Stimulated activated CD4-positive, alpha-beta T cell treated with anti-CD3 and anti-CD28 coated beads, Interleukin-15, amount 100 ng/mL, for 24 hours (primary cell): ENCODE measurements at regions not wholly inside any gene's neighbourhood (a gene's known extent, or its start where the extent isn't known, plus 50 kb on each side); places are given as distances from the start of the nearest gene placed in this dataset.

ENCODE experiments used
- DNase-seq: peaks from one replicate; pipeline ENCODE4 v3.0.0-alpha.2; 2020

- DNase-seq = no peak
These were observed 492.1 kb upstream of the MYT1L start for GRCh38 chr2:2823061-2823753.

- DNase-seq = no peak
These were observed 491.1 kb upstream of the MYT1L start for GRCh38 chr2:2822143-2822542.

DNA sequence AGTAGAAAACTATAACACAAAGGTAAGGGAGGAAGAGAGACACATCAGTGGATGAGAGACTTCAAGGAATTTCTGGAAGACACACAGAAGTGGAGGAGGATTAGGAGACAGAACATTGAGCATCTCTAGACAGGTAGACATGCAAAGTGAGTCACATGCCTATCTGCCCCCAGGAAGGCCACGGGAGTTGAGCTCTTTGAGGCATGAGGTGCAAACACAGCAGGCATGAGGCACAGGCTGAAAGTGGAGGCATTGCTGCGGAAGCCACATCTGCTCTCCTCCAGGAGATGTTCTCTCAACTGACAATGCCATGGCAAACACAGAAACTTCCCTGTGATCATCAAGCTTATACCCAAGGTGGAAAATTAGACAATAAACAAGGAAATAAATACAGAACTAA lies 481.6 kb upstream of the MYT1L start:
- no peak for DNase-seq

GRCh38 chr2:2812117-2812516 lies 481.0 kb upstream of the MYT1L start:
- no peak for DNase-seq

GRCh38 chr2:2810504-2810903 lies 479.4 kb upstream of the MYT1L start:
- no peak for DNase-seq

DNA sequence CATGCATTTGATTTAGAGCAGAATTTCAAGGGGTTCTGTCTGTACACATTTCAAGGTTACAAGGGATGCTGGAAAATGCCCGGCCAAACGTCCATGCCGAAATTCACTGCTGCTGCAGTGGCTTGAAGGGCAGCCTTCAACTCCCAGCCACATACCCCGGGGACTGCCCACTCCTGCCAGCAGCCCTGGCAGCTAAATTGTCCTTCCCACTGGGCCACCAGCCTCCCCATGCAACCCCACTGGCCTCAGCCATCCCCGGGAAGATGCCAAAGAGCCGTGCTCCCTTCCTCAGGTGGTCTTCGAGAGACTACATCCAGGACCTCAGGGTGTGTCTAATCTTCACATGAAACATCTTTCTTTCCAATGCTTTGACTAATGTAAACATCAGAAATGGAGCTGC lies 478.7 kb upstream of the MYT1L start:
- no peak for DNase-seq

DNA sequence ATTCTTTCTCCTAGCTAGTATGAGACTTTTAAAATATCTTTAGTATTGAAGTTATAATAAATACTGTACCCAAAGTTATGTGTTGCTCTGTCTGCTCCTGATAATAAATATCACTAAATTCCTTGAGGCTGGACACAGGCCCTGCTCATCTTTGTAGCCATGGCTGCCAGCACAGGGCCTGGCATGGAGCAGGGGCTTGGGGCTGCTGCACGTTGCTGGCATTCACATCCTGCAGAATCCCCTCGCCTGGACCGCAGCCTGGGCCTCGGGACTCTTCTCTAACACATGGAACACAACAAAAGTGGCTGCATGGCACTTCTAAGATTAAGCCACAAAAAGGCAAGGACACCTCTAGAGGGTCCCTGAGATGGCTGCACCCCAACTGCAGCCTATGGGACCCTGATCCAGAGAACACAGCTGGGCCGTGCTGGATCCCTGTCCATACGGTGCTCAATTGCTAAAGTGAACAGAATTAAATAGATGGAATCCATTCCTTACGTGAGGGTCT lies 477.5 kb upstream of the MYT1L start:
- DNase-seq = no peak

DNA sequence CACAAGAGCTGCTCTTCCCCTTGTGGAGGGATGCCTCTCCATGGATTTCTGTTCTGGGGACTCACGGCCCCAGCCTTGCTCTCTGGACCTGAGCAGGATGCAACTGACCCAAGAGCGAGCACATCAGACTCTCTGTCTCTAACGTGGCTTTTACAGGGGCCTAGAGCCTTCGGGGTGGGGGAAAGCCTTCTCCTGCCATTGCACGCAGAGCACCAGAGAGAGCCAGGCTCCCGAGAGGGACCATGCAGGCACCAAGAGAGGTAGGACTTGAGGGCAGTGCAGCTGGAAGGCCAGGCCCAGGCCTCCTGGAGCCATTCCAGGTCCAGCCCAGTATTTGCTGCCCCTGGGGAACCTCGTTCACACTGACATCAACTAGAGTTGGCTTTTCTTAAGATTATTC lies 475.6 kb upstream of the MYT1L start:
- no peak for DNase-seq

- no peak for DNase-seq
These were observed 474.2 kb upstream of the MYT1L start for GRCh38 chr2:2805263-2805662.

GRCh38 chr2:2804528-2804927 lies 473.5 kb upstream of the MYT1L start:
- no peak for DNase-seq

DNA sequence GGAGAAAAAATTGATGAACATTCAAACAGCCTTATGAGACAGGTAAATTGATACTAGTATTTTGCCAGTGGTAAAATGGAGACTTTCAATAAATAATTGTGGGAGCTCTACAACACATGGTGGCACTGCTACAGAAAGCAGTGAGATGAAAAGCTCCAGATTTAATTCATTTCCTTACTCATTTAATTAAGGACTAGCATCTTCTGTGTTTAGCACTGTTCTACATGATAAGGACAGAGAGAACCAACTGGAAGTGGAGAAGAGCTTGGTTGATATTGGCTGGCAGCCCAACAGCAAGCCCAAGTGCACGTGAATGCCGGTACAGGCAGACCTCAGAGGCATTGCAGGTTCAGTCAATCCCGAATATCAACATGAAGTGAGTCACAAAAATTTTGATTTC lies 470.4 kb upstream of the MYT1L start:
- no peak for DNase-seq

- no peak for DNase-seq
These were observed 469.6 kb upstream of the MYT1L start for GRCh38 chr2:2800697-2801096.

- no peak for DNase-seq
These were observed 468.9 kb upstream of the MYT1L start for GRCh38 chr2:2800001-2800400.

GRCh38 chr2:2799151-2799697 lies 468.1 kb upstream of the MYT1L start:
- DNase-seq = no peak

GRCh38 chr2:2798337-2798736 lies 467.3 kb upstream of the MYT1L start:
- no peak for DNase-seq

- no peak for DNase-seq
These were observed 466.7 kb upstream of the MYT1L start for GRCh38 chr2:2797797-2798196.

DNA sequence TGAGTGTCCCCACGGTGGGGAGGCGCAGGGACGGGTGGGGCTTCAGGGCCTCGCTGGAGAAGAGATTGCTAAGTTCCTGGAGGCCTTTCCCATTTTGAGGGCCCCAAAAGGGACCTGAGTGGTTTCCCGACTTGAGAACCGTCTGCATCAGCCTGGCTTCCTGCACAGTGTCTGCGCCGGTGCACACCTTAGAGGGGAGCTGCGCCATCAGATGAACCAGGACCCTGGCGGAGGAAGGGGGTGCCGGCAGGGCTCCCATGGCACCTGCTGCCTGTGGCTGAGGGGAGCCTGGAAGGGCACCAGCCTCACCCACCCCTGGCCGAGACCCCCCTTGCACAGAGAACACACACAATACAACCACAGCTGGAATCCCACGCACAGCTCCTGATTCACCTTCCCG lies 465.1 kb upstream of the MYT1L start:
- DNase-seq = no peak

- no peak for DNase-seq
These were observed 464.5 kb upstream of the MYT1L start for GRCh38 chr2:2795438-2796091.

GRCh38 chr2:2793925-2794560 lies 463.0 kb upstream of the MYT1L start:
- no peak for DNase-seq

- DNase-seq = no peak
These were observed 462.4 kb upstream of the MYT1L start for GRCh38 chr2:2793514-2793913.

- DNase-seq = no peak
These were observed 460.5 kb upstream of the MYT1L start for GRCh38 chr2:2791606-2792005.

DNA sequence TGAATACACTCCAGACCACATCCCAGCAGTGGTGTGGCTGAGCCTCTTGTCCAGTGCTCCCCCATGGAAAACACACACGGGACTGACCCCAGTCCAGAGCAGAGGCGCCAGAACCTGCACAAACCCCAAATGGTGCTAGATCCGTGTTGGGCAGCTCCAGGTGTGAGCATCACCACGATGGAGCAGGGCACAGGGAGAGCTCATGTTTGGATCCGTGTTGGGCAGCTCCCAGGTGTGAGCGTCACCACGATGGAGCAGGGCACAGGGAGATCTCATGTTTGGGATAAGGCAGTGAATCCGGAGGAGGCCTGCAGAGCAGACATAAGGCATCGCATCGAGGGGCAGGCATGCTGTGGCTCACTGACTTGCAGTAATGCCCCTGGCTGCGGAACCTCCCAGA lies 460.0 kb upstream of the MYT1L start:
- DNase-seq = no peak

DNA sequence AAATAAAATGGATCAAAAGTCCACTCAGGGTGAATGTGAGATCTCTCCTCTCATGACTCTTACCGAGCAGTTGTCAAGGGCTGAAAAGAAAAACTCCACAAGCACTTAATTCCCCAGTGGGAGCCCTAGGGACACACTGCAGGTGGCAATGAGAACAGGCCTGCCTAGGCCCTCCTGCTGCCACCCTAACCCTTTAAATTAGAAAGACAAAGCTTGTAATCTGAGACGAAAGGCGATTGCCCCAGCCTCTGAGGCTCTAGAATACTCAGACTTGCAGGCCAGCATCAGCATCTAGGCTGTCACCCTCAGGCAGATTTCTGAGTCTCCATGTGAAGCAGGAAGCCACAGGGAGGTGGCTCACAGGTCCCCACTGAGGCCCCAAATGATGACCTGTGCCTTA lies 457.0 kb upstream of the MYT1L start:
- DNase-seq = no peak

DNA sequence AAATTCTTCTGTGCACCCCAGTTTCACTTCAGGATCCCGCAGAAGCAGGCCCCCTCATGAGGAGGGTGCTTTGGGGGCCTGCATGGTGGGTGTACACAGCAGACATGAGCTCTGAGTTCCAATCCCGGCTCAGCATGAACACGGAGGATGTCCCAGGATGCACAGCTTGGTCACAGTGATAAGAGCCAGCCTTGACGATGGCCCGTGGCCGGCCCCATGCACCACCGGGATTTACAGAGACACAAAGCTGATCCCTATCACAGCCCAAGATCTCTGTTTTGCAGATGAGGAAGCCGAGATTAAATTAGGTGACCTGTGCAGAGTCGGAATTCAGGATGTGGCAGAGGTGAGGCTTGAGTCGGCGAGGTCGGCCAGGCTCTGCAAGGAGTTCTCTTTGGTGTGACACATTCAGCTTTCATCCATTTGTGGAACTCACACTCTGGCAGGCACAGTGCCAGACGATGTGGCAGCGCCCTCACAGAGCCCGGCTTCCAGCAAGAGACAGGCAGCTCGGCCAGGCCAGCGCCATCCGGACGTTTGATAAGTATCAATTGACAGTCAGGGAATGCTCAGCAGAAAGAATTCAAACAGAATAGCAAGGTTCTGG lies 456.3 kb upstream of the MYT1L start:
- no peak for DNase-seq
